ENCODE measurements at regions not wholly inside any gene's neighbourhood (a gene's known extent, or its start where the extent isn't known, plus 50 kb on each side); places are given as distances from the start of the nearest gene placed in this dataset.
"Not testable (repeated sequence)": the region's sequence is repeated elsewhere in the genome, so short reads cannot be mapped to it uniquely, and the experiment has no call there.

GRCh38 chr2:58756336-58756735 is 515.2 kb upstream of the FANCL start:
- no peak for DNase-seq
- Histone ChIP-seq H3K9me3 (ENCODE audit: insufficient read depth, low read length, severe bottlenecking) (no peaks in the 10 kb centered on the region), H2AFZ (ENCODE audit: low read depth, low read length) (no peak overlapping the region), H3K4me2 (ENCODE audit: insufficient read depth, low read length) (no peak overlapping the region), H3K4me1 (ENCODE audit: insufficient read depth, low read length) (no peaks in the 10 kb centered on the region), H4K20me1 (ENCODE audit: insufficient read depth, low read length) (no peaks in the 10 kb centered on the region), H3K27me3 (ENCODE audit: insufficient read depth, low read length, poor library complexity) (no peaks in the 10 kb centered on the region), H3K27ac (ENCODE audit: low read length) (no peak overlapping the region), H3K4me3 (ENCODE audit: low read depth in 1 of 2, low read length in 2 of 2) (no peak overlapping the region), H3K9ac (ENCODE audit: low read depth, low read length) (no peak overlapping the region), H3K79me2 (ENCODE audit: insufficient read depth, low read length) (no peaks in the 10 kb centered on the region), H3K36me3 (ENCODE audit: insufficient read depth, low read length) (no peaks in the 10 kb centered on the region)
- no peak for TF ChIP-seq EZH2 (IDR thresholded peaks at IDR 0.05; ENCODE audit: borderline replicate concordance, low read depth, low read length, severe bottlenecking)
- TF ChIP-seq CTCF (IDR thresholded peaks at IDR 0.05; ENCODE audit: borderline replicate concordance, extremely low read depth, low read length, poor library complexity, severe bottlenecking) = no peak
- no peak for ATAC-seq (ENCODE audit: insufficient read depth, low read depth)

- H3K36me3 ChIP-seq (ENCODE audit: insufficient read depth, low read length); H4K20me1 ChIP-seq (ENCODE audit: insufficient read depth, low read length); H3K79me2 ChIP-seq (ENCODE audit: insufficient read depth, low read length); H2AFZ ChIP-seq (ENCODE audit: low read depth, low read length); H3K27me3 ChIP-seq (ENCODE audit: insufficient read depth, low read length, poor library complexity); H3K4me3 ChIP-seq (ENCODE audit: low read depth in 1 of 2, low read length in 2 of 2); H3K27ac ChIP-seq (ENCODE audit: low read length); H3K4me2 ChIP-seq (ENCODE audit: insufficient read depth, low read length); H3K9me3 ChIP-seq (ENCODE audit: insufficient read depth, low read length, severe bottlenecking); ATAC-seq (ENCODE audit: insufficient read depth, low read depth); H3K9ac ChIP-seq (ENCODE audit: low read depth, low read length); H3K4me1 ChIP-seq (ENCODE audit: insufficient read depth, low read length); DNase-seq: not testable (repeated sequence)
These were observed 511.4 kb upstream of the FANCL start for GRCh38 chr2:58752507-58752906.

GRCh38 chr2:58751676-58752075 is 510.6 kb upstream of the FANCL start:
- H2AFZ ChIP-seq (ENCODE audit: low read depth, low read length); H3K79me2 ChIP-seq (ENCODE audit: insufficient read depth, low read length); H3K36me3 ChIP-seq (ENCODE audit: insufficient read depth, low read length); H4K20me1 ChIP-seq (ENCODE audit: insufficient read depth, low read length); DNase-seq; H3K4me2 ChIP-seq (ENCODE audit: insufficient read depth, low read length); ATAC-seq (ENCODE audit: insufficient read depth, low read depth); H3K9me3 ChIP-seq (ENCODE audit: insufficient read depth, low read length, severe bottlenecking); H3K27ac ChIP-seq (ENCODE audit: low read length); H3K27me3 ChIP-seq (ENCODE audit: insufficient read depth, low read length, poor library complexity); H3K4me1 ChIP-seq (ENCODE audit: insufficient read depth, low read length); H3K9ac ChIP-seq (ENCODE audit: low read depth, low read length); H3K4me3 ChIP-seq (ENCODE audit: low read depth in 1 of 2, low read length in 2 of 2): not testable (repeated sequence)

- Histone ChIP-seq H3K27me3 (ENCODE audit: insufficient read depth, low read length, poor library complexity) (no peaks in the 10 kb centered on the region), H3K4me1 (ENCODE audit: insufficient read depth, low read length) (no peaks in the 10 kb centered on the region), H3K36me3 (ENCODE audit: insufficient read depth, low read length) (no peaks in the 10 kb centered on the region), H4K20me1 (ENCODE audit: insufficient read depth, low read length) (no peaks in the 10 kb centered on the region), H3K9me3 (ENCODE audit: insufficient read depth, low read length, severe bottlenecking) (no peaks in the 10 kb centered on the region), H3K27ac (ENCODE audit: low read length) (no peak overlapping the region), H3K4me3 (ENCODE audit: low read depth in 1 of 2, low read length in 2 of 2) (no peak overlapping the region), H3K9ac (ENCODE audit: low read depth, low read length) (no peak overlapping the region), H3K79me2 (ENCODE audit: insufficient read depth, low read length) (no peaks in the 10 kb centered on the region), H3K4me2 (ENCODE audit: insufficient read depth, low read length) (no peak overlapping the region), H2AFZ (ENCODE audit: low read depth, low read length) (no peak overlapping the region)
- ATAC-seq (ENCODE audit: insufficient read depth, low read depth) (no peak), DNase-seq (no peak)
- TF ChIP-seq EZH2 (IDR thresholded peaks at IDR 0.05; ENCODE audit: borderline replicate concordance, low read depth, low read length, severe bottlenecking) (no peak), CTCF (IDR thresholded peaks at IDR 0.05; ENCODE audit: borderline replicate concordance, extremely low read depth, low read length, poor library complexity, severe bottlenecking) (no peak)
These were observed 507.9 kb upstream of the FANCL start for GRCh38 chr2:58749041-58749440.

- not testable (repeated sequence) for H3K79me2 ChIP-seq (ENCODE audit: insufficient read depth, low read length); H3K9ac ChIP-seq (ENCODE audit: low read depth, low read length); H4K20me1 ChIP-seq (ENCODE audit: insufficient read depth, low read length); H3K9me3 ChIP-seq (ENCODE audit: insufficient read depth, low read length, severe bottlenecking); H3K4me2 ChIP-seq (ENCODE audit: insufficient read depth, low read length); H3K27me3 ChIP-seq (ENCODE audit: insufficient read depth, low read length, poor library complexity); DNase-seq; H3K27ac ChIP-seq (ENCODE audit: low read length); H3K4me1 ChIP-seq (ENCODE audit: insufficient read depth, low read length); H3K36me3 ChIP-seq (ENCODE audit: insufficient read depth, low read length); ATAC-seq (ENCODE audit: insufficient read depth, low read depth); H3K4me3 ChIP-seq (ENCODE audit: low read depth in 1 of 2, low read length in 2 of 2); H2AFZ ChIP-seq (ENCODE audit: low read depth, low read length)
These were observed 504.2 kb upstream of the FANCL start for GRCh38 chr2:58745334-58745733.
